ENCODE measurements at regions not wholly inside any gene's neighbourhood (a gene's known extent, or its start where the extent isn't known, plus 50 kb on each side); places are given as distances from the start of the nearest gene placed in this dataset.

DNA sequence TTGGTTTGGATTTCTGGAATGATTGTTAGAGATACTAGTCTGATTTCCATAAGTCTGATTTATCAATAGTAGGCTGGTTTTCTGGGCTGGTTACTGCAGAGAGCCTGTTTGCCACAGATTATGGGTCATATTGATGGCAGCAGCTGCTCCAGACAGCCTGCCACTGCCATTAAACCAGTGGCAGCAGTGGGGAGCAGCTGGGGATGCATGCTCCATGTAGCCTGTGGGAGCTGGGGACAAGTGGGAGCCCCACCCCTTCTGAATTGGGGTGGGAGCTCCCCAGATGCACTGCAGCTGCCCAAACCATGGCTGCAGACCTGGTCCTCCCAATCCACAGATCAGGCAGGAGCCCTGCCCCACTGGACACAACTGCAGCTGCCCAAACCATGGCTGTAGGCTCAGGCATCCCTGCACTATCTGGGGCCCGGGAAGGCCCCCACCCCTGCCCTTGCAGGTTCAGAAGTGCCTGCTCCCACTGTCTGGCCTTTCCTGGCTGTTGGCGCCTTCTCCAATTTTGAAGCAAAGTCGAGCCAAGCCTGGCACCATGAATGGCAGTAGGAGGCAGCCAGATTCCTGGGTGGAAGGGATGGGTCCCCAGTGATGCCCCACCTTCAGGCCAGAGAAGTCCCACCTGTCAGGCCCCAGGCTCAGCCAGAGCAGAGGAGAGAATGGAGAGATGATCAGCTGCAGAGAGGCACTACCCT is 402.9 kb upstream of the TYRP1 start:
- ChIA-PET POLR2A (no interaction called here), CTCF (interaction anchor here (0.8 kb wide), 1 partner anchor 34 kb away, joined by 3 read pairs; no protein-coding TSS in a partner anchor)
- Histone ChIP-seq H3K79me2 (ENCODE audit: control insufficient read depth, insufficient read depth, low read length) (no peaks in the 10 kb centered on the region), H2AFZ (ENCODE audit: insufficient read depth, low read depth, low read length, poor library complexity, severe bottlenecking) (no peak overlapping the region), H3K4me1 (ENCODE audit: control insufficient read depth in 2 of 2, insufficient read depth in 2 of 2, low read length in 2 of 2) (no peaks in the 10 kb centered on the region), H3K4me3 (ENCODE audit: control extremely low read depth in 1 of 5, extremely low read depth in 1 of 5, insufficient read depth in 1 of 5, low read depth in 2 of 5, low read length in 4 of 5) (no peak overlapping the region), H3K27me3 (replicated peaks in 1 of 4; ENCODE audit: control extremely low read depth in 1 of 4, control insufficient read depth in 3 of 4, insufficient read depth in 4 of 4, low read length in 3 of 4) (no peaks in the 10 kb centered on the region), H3K9ac (ENCODE audit: low read length) (no peak overlapping the region), H3K27ac (ENCODE audit: low read length in 2 of 2) (no peak overlapping the region), H3K36me3 (replicated peaks in 1 of 2; ENCODE audit: control extremely low read depth in 1 of 2, control insufficient read depth in 1 of 2, extremely low read depth in 1 of 2, insufficient read depth in 2 of 2, low read length in 1 of 2) (no peaks in the 10 kb centered on the region), H4K20me1 (ENCODE audit: control insufficient read depth, insufficient read depth, low read length, poor library complexity, severe bottlenecking) (no peaks in the 10 kb centered on the region), H3K4me2 (replicated peaks; ENCODE audit: low read depth, low read length, poor library complexity, severe bottlenecking) (no peak overlapping the region), H3K9me3 (ENCODE audit: control extremely low read depth in 1 of 3, control insufficient read depth in 2 of 3, insufficient read depth in 1 of 3, low read length in 2 of 3) (peaks cover 0 to 10% (median 0%) of the 10 kb centered on the region in 3 donors)
- no peak for ATAC-seq (ENCODE audit: low read depth)
- no peaks in the 10 kb centered on the region for H3K27me3 Mint-ChIP-seq
- no peaks in the 10 kb centered on the region for H3K9me3 Mint-ChIP-seq (ENCODE audit: insufficient read depth)
- 86% methylated on average over 3 of the region's 3 CpGs for WGBS (ENCODE audit: insufficient coverage)
- H3K27ac Mint-ChIP-seq: no peak overlapping the region
- no peak for TF ChIP-seq EZH2 (IDR thresholded peaks at IDR 0.05; ENCODE audit: borderline replicate concordance, insufficient read depth, low read depth, low read length, poor library complexity, severe bottlenecking)
- no peak for TF ChIP-seq CTCF (IDR thresholded peaks at IDR 0.05)
- H3K4me1 Mint-ChIP-seq: no peaks in the 10 kb centered on the region
- DNase-seq: no peak
- intact Hi-C loops (cut with micrococcal nuclease): no loop called here
- no peak overlapping the region for H3K4me3 Mint-ChIP-seq

GRCh38 chr9:12305211-12305610 is 388.0 kb upstream of the TYRP1 start:
- Histone ChIP-seq H3K4me3 (ENCODE audit: control extremely low read depth in 1 of 5, extremely low read depth in 1 of 5, insufficient read depth in 1 of 5, low read depth in 2 of 5, low read length in 4 of 5) (no peak overlapping the region), H3K9me3 (ENCODE audit: control extremely low read depth in 1 of 3, control insufficient read depth in 2 of 3, insufficient read depth in 1 of 3, low read length in 2 of 3) (no peaks in the 10 kb centered on the region), H3K27ac (ENCODE audit: low read length in 2 of 2) (no peak overlapping the region), H3K27me3 (replicated peaks in 1 of 4; ENCODE audit: control extremely low read depth in 1 of 4, control insufficient read depth in 3 of 4, insufficient read depth in 4 of 4, low read length in 3 of 4) (no peaks in the 10 kb centered on the region), H2AFZ (ENCODE audit: insufficient read depth, low read depth, low read length, poor library complexity, severe bottlenecking) (no peak overlapping the region), H3K9ac (ENCODE audit: low read length) (no peak overlapping the region), H3K36me3 (replicated peaks in 1 of 2; ENCODE audit: control extremely low read depth in 1 of 2, control insufficient read depth in 1 of 2, extremely low read depth in 1 of 2, insufficient read depth in 2 of 2, low read length in 1 of 2) (no peaks in the 10 kb centered on the region), H3K4me1 (ENCODE audit: control insufficient read depth in 2 of 2, insufficient read depth in 2 of 2, low read length in 2 of 2) (no peaks in the 10 kb centered on the region), H3K4me2 (replicated peaks; ENCODE audit: low read depth, low read length, poor library complexity, severe bottlenecking) (no peak overlapping the region), H3K79me2 (ENCODE audit: control insufficient read depth, insufficient read depth, low read length) (no peaks in the 10 kb centered on the region), H4K20me1 (ENCODE audit: control insufficient read depth, insufficient read depth, low read length, poor library complexity, severe bottlenecking) (no peaks in the 10 kb centered on the region)
- intact Hi-C loops (cut with micrococcal nuclease): no loop called here
- no peaks in the 10 kb centered on the region for H3K27me3 Mint-ChIP-seq
- H3K9me3 Mint-ChIP-seq (ENCODE audit: insufficient read depth): peaks cover 8% of the 10 kb centered on the region
- ATAC-seq (ENCODE audit: low read depth) (no peak), DNase-seq (no peak)
- TF ChIP-seq EZH2 (IDR thresholded peaks at IDR 0.05; ENCODE audit: borderline replicate concordance, insufficient read depth, low read depth, low read length, poor library complexity, severe bottlenecking) (no peak), CTCF (IDR thresholded peaks at IDR 0.05) (no peak)
- no peak overlapping the region for H3K27ac Mint-ChIP-seq
- no CpG with 5 or more reads among the region's 1 CpG for WGBS (ENCODE audit: insufficient coverage)
- no peak overlapping the region for H3K4me3 Mint-ChIP-seq
- CTCF ChIA-PET: no interaction called here
- H3K4me1 Mint-ChIP-seq: no peaks in the 10 kb centered on the region
- POLR2A ChIA-PET: no interaction called here

Measured in B cell (primary cell).